Uterus (tissue), 3 donors: ENCODE measurements at regions not wholly inside any gene's neighbourhood (a gene's known extent, or its start where the extent isn't known, plus 50 kb on each side); places are given as distances from the start of the nearest gene placed in this dataset.

Experiments
- DNase-seq, 2 donors: peaks; one replicate each; pipeline ENCODE4 v3.0.0-alpha.2; 2019 to 2020
- H3K27ac ChIP-seq, 2 donors: fragments of 200-600 bp; sonication (generic); 1 replicate in 1 of 2; 2 replicates in 1 of 2; pipeline ENCODE4 v1.5.1; 2016 to 2018
- H3K27me3 ChIP-seq, 2 donors: fragments of 200-600 bp; sonication (generic); one replicate each; pipeline ENCODE4 v1.5.1; 2018 to 2019; ENCODE audit warnings: control low read depth in 1 of 2
- H3K36me3 ChIP-seq, 2 donors: fragments of 200-600 bp; sonication (generic); one replicate each; pipeline ENCODE4 v1.5.1; 2019; ENCODE audit warnings: control low read depth in 1 of 2
- H3K4me1 ChIP-seq, 2 donors: fragments of 200-600 bp; sonication (generic); one replicate each; pipeline ENCODE4 v1.5.1; 2018 to 2019; ENCODE audit warnings: control low read depth in 1 of 2
- H3K4me3 ChIP-seq, 2 donors: fragments of 200-600 bp; sonication (generic); 1 replicate in 1 of 2; 2 replicates in 1 of 2; pipeline ENCODE4 v1.5.1; 2018 to 2019; ENCODE audit warnings: mild to moderate bottlenecking in 1 of 2
- H3K9me3 ChIP-seq, 2 donors: fragments of 200-600 bp; sonication (generic); one replicate each; pipeline ENCODE4 v1.5.1; 2019; ENCODE audit warnings: control low read depth in 1 of 2
- POLR2A ChIP-seq, 2 donors: fragments of 450-650 bp; IDR thresholded peaks; one replicate each; pipeline ENCODE4 v1.6.1; 2016; ENCODE audit warnings: antibody characterized with exemption in 2 of 2, mild to moderate bottlenecking in 1 of 2, moderate library complexity in 1 of 2
- intact Hi-C: fragments of 100-400 bp; cut with DNase I; formaldehyde crosslinking; loops from one replicate; pipeline ENCODE4 v1.15.1; 2023; ENCODE audit warnings: low total_unique reads
- TF ChIP-seq, protein P1 (sequence below), 4 experiments: fragments of 200-600 bp in 2 of 4; fragments of 450-650 bp in 2 of 4; sonication (generic) in 2 of 4; IDR thresholded peaks; one replicate each; pipeline ENCODE4 v1.5.1; 2016 to 2019; ENCODE audit warnings: antibody characterized with exemption in 4 of 4, mild to moderate bottlenecking in 2 of 4, moderate library complexity in 1 of 4
- donor health status: DM: yes; HTN: yes; CAD: no.

DNA sequence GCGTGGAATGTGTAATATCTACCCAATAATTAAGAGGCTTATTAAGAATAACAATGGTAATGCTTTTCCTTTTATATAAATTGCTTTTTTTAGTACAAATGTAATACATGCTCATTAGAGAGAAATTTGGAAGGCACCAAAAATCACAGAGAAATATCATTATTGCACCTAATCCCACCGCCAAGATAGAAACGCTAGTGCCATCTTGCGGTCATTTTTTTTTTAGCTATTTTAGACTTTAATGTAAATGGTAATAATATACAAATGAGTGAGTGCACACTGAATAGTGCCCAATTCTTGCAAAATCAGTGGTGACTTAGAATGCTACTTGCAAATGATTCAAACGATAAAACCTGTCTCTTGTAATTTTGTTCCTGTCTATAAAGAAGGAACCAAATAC is 576.8 kb upstream of the TMEM132C start:
- peaks cover 0 to 5% of the 10 kb centered on the region in 2 donors for H3K4me1 ChIP-seq
- no peak overlapping the region for H3K27ac ChIP-seq
- no peak for DNase-seq
- H3K4me3 ChIP-seq: no peak overlapping the region
- H3K9me3 ChIP-seq: no peaks in the 10 kb centered on the region
- intact Hi-C loops: no loop called here
- TF ChIP-seq, protein P1, sequence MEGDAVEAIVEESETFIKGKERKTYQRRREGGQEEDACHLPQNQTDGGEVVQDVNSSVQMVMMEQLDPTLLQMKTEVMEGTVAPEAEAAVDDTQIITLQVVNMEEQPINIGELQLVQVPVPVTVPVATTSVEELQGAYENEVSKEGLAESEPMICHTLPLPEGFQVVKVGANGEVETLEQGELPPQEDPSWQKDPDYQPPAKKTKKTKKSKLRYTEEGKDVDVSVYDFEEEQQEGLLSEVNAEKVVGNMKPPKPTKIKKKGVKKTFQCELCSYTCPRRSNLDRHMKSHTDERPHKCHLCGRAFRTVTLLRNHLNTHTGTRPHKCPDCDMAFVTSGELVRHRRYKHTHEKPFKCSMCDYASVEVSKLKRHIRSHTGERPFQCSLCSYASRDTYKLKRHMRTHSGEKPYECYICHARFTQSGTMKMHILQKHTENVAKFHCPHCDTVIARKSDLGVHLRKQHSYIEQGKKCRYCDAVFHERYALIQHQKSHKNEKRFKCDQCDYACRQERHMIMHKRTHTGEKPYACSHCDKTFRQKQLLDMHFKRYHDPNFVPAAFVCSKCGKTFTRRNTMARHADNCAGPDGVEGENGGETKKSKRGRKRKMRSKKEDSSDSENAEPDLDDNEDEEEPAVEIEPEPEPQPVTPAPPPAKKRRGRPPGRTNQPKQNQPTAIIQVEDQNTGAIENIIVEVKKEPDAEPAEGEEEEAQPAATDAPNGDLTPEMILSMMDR (IDR thresholded peaks at IDR 0.05): no peak
- no peak for TF ChIP-seq POLR2A (IDR thresholded peaks at IDR 0.05)
- H3K36me3 ChIP-seq: no peaks in the 10 kb centered on the region
- no peaks in the 10 kb centered on the region for H3K27me3 ChIP-seq

DNA sequence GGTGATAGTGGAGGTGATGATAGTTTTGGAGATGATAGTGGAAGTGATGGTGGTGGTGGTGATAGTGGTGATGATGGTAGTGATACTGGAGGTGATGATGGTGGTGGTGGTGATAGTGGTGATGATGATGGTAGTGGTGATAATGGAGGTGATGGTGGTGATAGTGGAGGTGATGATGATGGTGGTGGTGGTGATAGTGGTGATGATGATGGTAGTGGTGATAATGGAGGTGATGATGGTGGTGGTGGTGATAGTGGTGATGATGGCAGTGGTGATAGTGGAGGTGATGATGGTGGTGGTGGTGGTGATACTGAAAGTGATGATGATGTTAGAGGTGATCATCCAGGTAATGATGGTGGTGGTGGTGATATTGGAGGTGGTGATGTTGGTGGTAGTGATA is 570.0 kb upstream of the TMEM132C start:
- TF ChIP-seq POLR2A (IDR thresholded peaks at IDR 0.05): no peak
- TF ChIP-seq, protein P1 (IDR thresholded peaks at IDR 0.05): no peak

DNA sequence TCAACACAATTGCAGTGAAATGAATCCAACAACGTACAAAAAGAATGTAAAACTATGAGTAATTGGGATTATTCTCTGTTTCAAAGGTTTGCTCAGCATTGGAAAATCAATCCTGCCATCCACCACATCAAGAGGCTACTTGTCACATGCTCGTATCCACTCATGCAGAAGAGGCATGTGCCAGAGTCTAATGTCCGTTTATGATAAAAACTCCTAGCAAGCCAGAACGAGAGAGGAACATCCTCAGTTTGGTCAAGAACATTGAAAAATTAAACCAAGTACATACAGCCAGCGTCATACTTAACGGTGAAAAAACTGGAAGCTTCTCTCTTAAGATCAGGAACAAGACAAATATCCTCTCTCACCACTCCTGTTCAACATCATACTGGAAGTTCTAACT is 563.9 kb upstream of the TMEM132C start:
- intact Hi-C loops: no loop called here
- H3K27ac ChIP-seq: no peak overlapping the region
- no peaks in the 10 kb centered on the region for H3K4me1 ChIP-seq
- no peak for DNase-seq
- H3K4me3 ChIP-seq: no peak overlapping the region
- H3K27me3 ChIP-seq: no peaks in the 10 kb centered on the region
- no peaks in the 10 kb centered on the region for H3K9me3 ChIP-seq
- TF ChIP-seq POLR2A (IDR thresholded peaks at IDR 0.05): no peak
- TF ChIP-seq, protein P1 (IDR thresholded peaks at IDR 0.05): no peak
- no peaks in the 10 kb centered on the region for H3K36me3 ChIP-seq

More for the DNA sequence above, 570.0 kb upstream of the TMEM132C start:
- Histone ChIP-seq H3K27me3 (no peaks in the 10 kb centered on the region), H3K4me3 (no peak overlapping the region), H3K27ac (no peak overlapping the region), H3K9me3 (no peaks in the 10 kb centered on the region), H3K36me3 (no peaks in the 10 kb centered on the region), H3K4me1 (no peaks in the 10 kb centered on the region)
- no peak for DNase-seq
- intact Hi-C loops: no loop called here

DNA sequence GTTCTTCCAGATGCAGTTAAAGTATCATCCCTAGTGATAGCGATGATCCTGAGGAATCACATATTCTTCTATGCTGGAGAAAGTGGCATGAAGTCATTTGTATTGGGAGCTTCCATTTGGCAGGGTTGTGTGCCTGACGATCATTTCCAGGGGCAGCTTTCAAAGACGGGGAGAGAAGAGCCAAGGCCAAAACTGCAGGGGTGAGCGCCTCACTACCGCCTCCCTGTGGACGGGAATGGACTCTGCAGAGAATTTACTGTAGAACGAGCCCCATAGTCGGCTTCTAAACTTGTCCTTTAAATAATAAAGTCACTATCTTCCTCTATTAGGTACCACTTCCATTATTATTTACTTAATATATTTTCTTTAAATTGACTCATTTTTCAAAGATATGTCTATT is 555.9 kb upstream of the TMEM132C start:
- Histone ChIP-seq H3K27ac (no peak overlapping the region), H3K27me3 (no peaks in the 10 kb centered on the region), H3K4me3 (no peak overlapping the region), H3K9me3 (no peaks in the 10 kb centered on the region), H3K4me1 (no peaks in the 10 kb centered on the region), H3K36me3 (no peaks in the 10 kb centered on the region)
- TF ChIP-seq, protein P1 (IDR thresholded peaks at IDR 0.05): no peak
- no peak for TF ChIP-seq POLR2A (IDR thresholded peaks at IDR 0.05)
- intact Hi-C loops: no loop called here
- DNase-seq: no peak

DNA sequence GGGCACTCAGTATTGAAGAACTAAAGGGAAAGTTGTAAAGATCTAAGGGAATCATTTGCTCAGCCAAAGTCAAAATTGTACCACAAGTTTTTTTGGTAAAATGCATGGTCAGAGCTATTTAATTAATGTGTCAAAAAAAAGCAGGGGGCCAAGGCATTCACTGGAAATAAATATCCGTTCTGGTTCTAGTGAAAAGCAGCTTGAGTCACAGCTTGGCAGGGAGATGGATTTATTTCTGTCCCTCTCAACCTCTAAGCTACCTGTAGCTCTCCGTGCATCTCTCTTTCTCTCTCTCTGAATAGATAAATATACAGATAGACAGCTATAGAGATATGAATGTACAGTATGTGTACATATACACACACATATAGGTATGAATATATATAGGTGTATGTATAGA is 554.4 kb upstream of the TMEM132C start:
- no peak overlapping the region for H3K27ac ChIP-seq

More for the DNA sequence above, 554.4 kb upstream of the TMEM132C start:
- no peak overlapping the region for H3K4me3 ChIP-seq
- no peak for DNase-seq
- no peaks in the 10 kb centered on the region for H3K36me3 ChIP-seq
- H3K4me1 ChIP-seq: no peaks in the 10 kb centered on the region
- H3K27me3 ChIP-seq: no peaks in the 10 kb centered on the region
- intact Hi-C loops: no loop called here
- no peak for TF ChIP-seq POLR2A (IDR thresholded peaks at IDR 0.05)
- TF ChIP-seq, protein P1 (IDR thresholded peaks at IDR 0.05): no peak
- H3K9me3 ChIP-seq: no peaks in the 10 kb centered on the region
